ENCODE measurements at regions not wholly inside any gene's neighbourhood (a gene's known extent, or its start where the extent isn't known, plus 50 kb on each side); places are given as distances from the start of the nearest gene placed in this dataset.

- no peak for TF ChIP-seq CTCF (IDR thresholded peaks at IDR 0.05)
- TF ChIP-seq POLR2A (IDR thresholded peaks at IDR 0.05) = no peak
- no peak for TF ChIP-seq EP300 (IDR thresholded peaks at IDR 0.05)
Observed at GRCh38 chr5:147174671-147175265, 60.1 kb upstream of the STK32A start.

Measured in stomach (tissue), 4 donors.